KMS-11 (cell line): ENCODE measurements at regions not wholly inside any gene's neighbourhood (a gene's known extent, or its start where the extent isn't known, plus 50 kb on each side); places are given as distances from the start of the nearest gene placed in this dataset.
"Not testable (repeated sequence)": the region's sequence is repeated elsewhere in the genome, so short reads cannot be mapped to it uniquely, and the experiment has no call there.

Experiments used
- H2AFZ ChIP-seq: fragments of 200-600 bp; sonication (generic); 2 replicates; pipeline ENCODE4 v1.6.1; 2016; ENCODE audit warnings: antibody characterized with exemption, mixed run types, low read depth
- H3K27ac ChIP-seq: fragments of 200-600 bp; sonication (generic); 2 replicates; pipeline ENCODE4 v1.6.1; 2016; ENCODE audit warnings: mild to moderate bottlenecking, mixed run types
- H3K27me3 ChIP-seq: fragments of 200-600 bp; sonication (generic); 2 replicates; pipeline ENCODE4 v1.6.1; 2017; ENCODE audit warnings: mild to moderate bottlenecking, low read depth, mixed run types, moderate library complexity; ENCODE audit not compliant: insufficient read depth
- H3K36me3 ChIP-seq: fragments of 200-600 bp; sonication (generic); 2 replicates; pipeline ENCODE4 v1.6.1; 2017; ENCODE audit warnings: mild to moderate bottlenecking, mixed run types; ENCODE audit not compliant: insufficient read depth
- H3K4me1 ChIP-seq: fragments of 200-600 bp; sonication (generic); 2 replicates; pipeline ENCODE4 v1.6.1; 2016; ENCODE audit warnings: mild to moderate bottlenecking, low read depth, mixed run types; ENCODE audit not compliant: poor library complexity, severe bottlenecking
- H3K4me2 ChIP-seq: fragments of 200-600 bp; sonication (generic); 2 replicates; pipeline ENCODE4 v1.7.0; 2016; ENCODE audit warnings: mild to moderate bottlenecking, mixed run types
- H3K4me3 ChIP-seq: fragments of 200-600 bp; sonication (generic); IDR thresholded peaks from 2 replicates; pipeline ENCODE4 v1.6.1; 2017; ENCODE audit warnings: low read depth, low read length, mixed read lengths; ENCODE audit not compliant: insufficient read depth
- H3K79me2 ChIP-seq: fragments of 200-600 bp; sonication (generic); 2 replicates; pipeline ENCODE4 v1.6.1; 2016; ENCODE audit warnings: low read depth, mixed run types; ENCODE audit not compliant: insufficient read depth
- H3K9ac ChIP-seq: fragments of 200-600 bp; sonication (generic); 2 replicates; pipeline ENCODE4 v1.6.1; 2016; ENCODE audit warnings: mild to moderate bottlenecking, mixed run types
- H4K20me1 ChIP-seq: fragments of 200-600 bp; sonication (generic); 2 replicates; pipeline ENCODE4 v1.6.1; 2016; ENCODE audit warnings: mild to moderate bottlenecking, mixed run types; ENCODE audit not compliant: insufficient read depth
- TF ChIP-seq, protein P1 (sequence below): fragments of 200-600 bp; sonication (generic); conservative IDR thresholded peaks from 2 replicates; pipeline ENCODE4 v1.6.1; 2017; ENCODE audit warnings: low read depth, mild to moderate bottlenecking, antibody characterized with exemption, low read length, moderate library complexity, mixed read lengths

DNA sequence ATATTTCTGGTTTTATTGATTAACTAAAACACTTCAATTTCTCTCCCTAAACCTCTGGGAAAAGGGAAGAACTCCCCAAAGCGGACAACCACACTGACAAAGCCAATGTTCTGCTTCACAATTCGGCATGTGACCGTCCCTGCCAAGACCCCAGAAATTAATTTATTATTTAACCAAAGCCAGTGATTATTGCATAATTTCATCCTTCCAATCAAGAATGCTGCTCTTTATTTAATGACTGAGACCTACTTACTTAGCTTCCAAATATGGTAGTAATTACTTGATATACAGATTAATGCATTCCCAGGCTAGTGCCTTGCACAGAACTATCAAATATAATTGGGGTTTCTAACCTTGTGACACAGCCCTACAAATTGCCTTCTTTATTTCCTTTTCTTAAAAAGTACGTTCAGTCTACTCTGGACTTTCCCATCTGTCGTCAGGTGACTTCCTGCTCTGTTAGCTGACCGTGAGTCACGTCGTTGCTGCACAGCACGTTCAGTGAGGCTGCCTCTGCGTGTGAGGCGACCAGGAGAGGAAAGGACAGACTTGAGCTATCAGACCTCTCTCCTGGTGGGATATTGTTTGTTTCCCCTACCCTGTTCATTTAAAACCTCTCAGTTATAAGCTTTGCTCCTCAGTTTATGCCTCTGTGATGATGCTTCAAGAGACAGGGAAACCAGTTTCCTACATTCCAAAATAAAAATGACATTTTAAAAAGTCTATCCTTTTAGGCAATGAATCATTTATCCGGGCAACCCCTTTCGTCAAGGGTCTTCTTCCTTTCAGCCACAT is 55.7 kb upstream of the TNFAIP3 start:
- H3K27ac ChIP-seq = no peak overlapping the region
- TF ChIP-seq, protein P1, sequence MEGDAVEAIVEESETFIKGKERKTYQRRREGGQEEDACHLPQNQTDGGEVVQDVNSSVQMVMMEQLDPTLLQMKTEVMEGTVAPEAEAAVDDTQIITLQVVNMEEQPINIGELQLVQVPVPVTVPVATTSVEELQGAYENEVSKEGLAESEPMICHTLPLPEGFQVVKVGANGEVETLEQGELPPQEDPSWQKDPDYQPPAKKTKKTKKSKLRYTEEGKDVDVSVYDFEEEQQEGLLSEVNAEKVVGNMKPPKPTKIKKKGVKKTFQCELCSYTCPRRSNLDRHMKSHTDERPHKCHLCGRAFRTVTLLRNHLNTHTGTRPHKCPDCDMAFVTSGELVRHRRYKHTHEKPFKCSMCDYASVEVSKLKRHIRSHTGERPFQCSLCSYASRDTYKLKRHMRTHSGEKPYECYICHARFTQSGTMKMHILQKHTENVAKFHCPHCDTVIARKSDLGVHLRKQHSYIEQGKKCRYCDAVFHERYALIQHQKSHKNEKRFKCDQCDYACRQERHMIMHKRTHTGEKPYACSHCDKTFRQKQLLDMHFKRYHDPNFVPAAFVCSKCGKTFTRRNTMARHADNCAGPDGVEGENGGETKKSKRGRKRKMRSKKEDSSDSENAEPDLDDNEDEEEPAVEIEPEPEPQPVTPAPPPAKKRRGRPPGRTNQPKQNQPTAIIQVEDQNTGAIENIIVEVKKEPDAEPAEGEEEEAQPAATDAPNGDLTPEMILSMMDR = no peak
- H3K4me3 ChIP-seq = no peak overlapping the region
- H2AFZ ChIP-seq = no peak overlapping the region
- H3K36me3 ChIP-seq = no peaks in the 10 kb centered on the region
- no peaks in the 10 kb centered on the region for H3K79me2 ChIP-seq
- H3K4me2 ChIP-seq = no peak overlapping the region
- H3K27me3 ChIP-seq = no peaks in the 10 kb centered on the region
- H3K4me1 ChIP-seq = peaks cover 9% of the 10 kb centered on the region
- H4K20me1 ChIP-seq = no peaks in the 10 kb centered on the region
- no peak overlapping the region for H3K9ac ChIP-seq

- no peaks in the 10 kb centered on the region for H3K27me3 ChIP-seq
- H2AFZ ChIP-seq = no peak overlapping the region
- no peak overlapping the region for H3K4me3 ChIP-seq
- no peak overlapping the region for H3K9ac ChIP-seq
- TF ChIP-seq, protein P1 = no peak
- no peaks in the 10 kb centered on the region for H3K79me2 ChIP-seq
- no peaks in the 10 kb centered on the region for H3K36me3 ChIP-seq
- H3K27ac ChIP-seq = no peak overlapping the region
- no peaks in the 10 kb centered on the region for H4K20me1 ChIP-seq
- H3K4me2 ChIP-seq = no peak overlapping the region
- H3K4me1 ChIP-seq = peaks cover 16% of the 10 kb centered on the region
Observed at GRCh38 chr6:137811916-137812553, 55.0 kb upstream of the TNFAIP3 start.

DNA sequence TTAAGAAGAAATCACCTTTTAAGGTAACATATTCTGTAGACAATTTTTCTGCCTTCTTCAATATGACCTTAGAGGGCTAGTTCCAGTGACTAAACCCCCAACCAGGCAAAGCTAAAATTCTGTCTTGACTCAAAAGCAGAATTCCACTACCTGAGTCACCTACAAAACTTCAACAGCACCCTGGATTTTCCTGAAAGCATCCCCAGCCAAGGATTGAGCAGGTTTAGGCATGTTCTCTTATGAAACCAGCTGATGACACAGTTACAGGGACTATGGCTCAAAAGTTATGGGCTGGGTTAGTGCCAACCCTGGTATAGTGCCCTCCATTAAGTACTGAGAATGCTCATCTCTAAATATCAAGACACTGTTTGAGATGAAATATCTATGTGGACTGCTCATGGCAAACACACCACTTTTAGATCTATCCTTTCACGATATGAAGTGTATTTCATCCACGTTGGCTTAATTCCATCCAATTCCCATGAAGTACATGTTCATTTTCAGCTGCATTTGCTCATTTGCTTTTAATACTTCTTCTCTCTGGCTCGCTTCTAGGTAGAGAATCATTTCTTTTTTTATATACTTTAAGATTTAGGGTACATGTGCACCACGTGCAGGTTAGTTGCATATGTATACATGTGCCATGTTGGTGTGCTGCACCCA is 53.6 kb upstream of the TNFAIP3 start:
- peaks cover 22% of the 10 kb centered on the region for H3K4me1 ChIP-seq
- H3K79me2 ChIP-seq = no peaks in the 10 kb centered on the region
- no peaks in the 10 kb centered on the region for H3K27me3 ChIP-seq
- no peak overlapping the region for H3K4me2 ChIP-seq
- H2AFZ ChIP-seq = no peak overlapping the region
- H3K36me3 ChIP-seq = no peaks in the 10 kb centered on the region
- no peak overlapping the region for H3K27ac ChIP-seq
- H3K4me3 ChIP-seq = no peak overlapping the region
- TF ChIP-seq, protein P1 = no peak
- H4K20me1 ChIP-seq = no peaks in the 10 kb centered on the region
- no peak overlapping the region for H3K9ac ChIP-seq

DNA sequence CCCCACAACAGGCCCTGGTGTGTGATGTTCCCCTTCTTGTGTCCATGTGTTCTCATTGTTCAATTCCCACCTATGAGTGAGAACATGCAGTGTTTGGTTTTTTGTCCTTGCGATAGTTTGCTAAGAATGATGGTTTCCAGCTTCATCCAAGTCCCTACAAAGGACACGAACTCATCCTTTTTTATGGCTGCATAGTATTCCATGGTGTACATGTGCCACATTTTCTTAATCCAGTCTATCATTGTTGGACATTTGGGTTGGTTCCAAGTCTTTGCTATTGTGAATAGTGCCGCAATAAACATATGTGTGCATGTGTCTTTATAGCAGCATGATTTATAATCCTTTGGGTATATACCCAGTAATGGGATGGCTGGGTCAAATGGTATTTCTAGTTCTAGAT is 53.0 kb upstream of the TNFAIP3 start:
- not testable (repeated sequence) for H2AFZ ChIP-seq, H3K4me2 ChIP-seq, H3K4me3 ChIP-seq

More for the DNA sequence above, 53.0 kb upstream of the TNFAIP3 start:
- H3K9ac ChIP-seq, H3K27ac ChIP-seq, H3K36me3 ChIP-seq, H4K20me1 ChIP-seq, H3K79me2 ChIP-seq, H3K27me3 ChIP-seq: not testable (repeated sequence)
- H3K4me1 ChIP-seq = peaks cover 22% of the 10 kb centered on the region
